Esophagus squamous epithelium (tissue), 4 donors: ENCODE measurements at regions not wholly inside any gene's neighbourhood (a gene's known extent, or its start where the extent isn't known, plus 50 kb on each side); places are given as distances from the start of the nearest gene placed in this dataset.

Source experiments
- CTCF ChIP-seq, 6 experiments: fragments of 450-650 bp in 4 of 6; fragments of 200-600 bp in 2 of 6; sonication (generic) in 2 of 6; IDR thresholded peaks; one replicate each; pipeline ENCODE4 v1.5.1; 2016 to 2019; ENCODE audit warnings: antibody characterized with exemption in 6 of 6, mild to moderate bottlenecking in 4 of 6, moderate library complexity in 4 of 6
- POLR2A ChIP-seq, 4 donors: fragments of 450-650 bp; IDR thresholded peaks; one replicate each; pipeline ENCODE4 v1.6.1; 2017; ENCODE audit warnings: antibody characterized with exemption in 4 of 4, mild to moderate bottlenecking in 4 of 4, moderate library complexity in 3 of 4

GRCh38 chr14:85273099-85273677 is 256.8 kb upstream of the FLRT2 start:
- TF ChIP-seq CTCF (IDR thresholded peaks at IDR 0.05) (no peak), POLR2A (IDR thresholded peaks at IDR 0.05) (no peak)
